HCT116 (cell line): ENCODE measurements at regions not wholly inside any gene's neighbourhood (a gene's known extent, or its start where the extent isn't known, plus 50 kb on each side); places are given as distances from the start of the nearest gene placed in this dataset.

Experiments used
- ATAC-seq: fragments of 200-7000 bp; cut with Tn5 transposase; 2 replicates; pipeline ENCODE4 v1.9.1; 2020; ENCODE audit warnings: mild to moderate bottlenecking, moderate library complexity
- BruUV-seq: library from RNA; stranded (reverse); fragments of 400-500 nt; replicated peaks from 2 replicates; lab custom pipeline; 2021; lab: Mats Ljungman, UMichigan
- CTCF ChIA-PET: fragments of 300-600 bp; sonication (Branson Sonifier 250); formaldehyde crosslinking; loops from one replicate; lab custom pipeline; 2021; ENCODE audit warnings: antibody characterized with exemption; lab: Charles Lee
- POLR2A ChIA-PET: fragments of 300-600, 350-600 bp; sonication (Branson Sonifier 250); formaldehyde crosslinking; loops from one replicate; lab custom pipeline; 2021; ENCODE audit warnings: antibody characterized with exemption; lab: Charles Lee
- RAD21 ChIA-PET, 2 experiments: fragments of 300-600 bp; sonication (Branson Sonifier 250); formaldehyde crosslinking; loops; one replicate each; lab custom pipeline; 2023; ENCODE audit warnings: low total read pairs in 2 of 2; ENCODE audit not compliant: uncharacterized antibody in 2 of 2, unreplicated experiment in 2 of 2, low non-redundant PET in 1 of 2; lab: Charles Lee
- DNase-seq: peaks from one replicate; pipeline ENCODE4 v3.0.0-alpha.2; 2010; ENCODE audit warnings: low read depth, low spot score
- H2AFZ ChIP-seq: fragments of 200-600 bp; shearing (Covaris generic), sonication (generic); 2 replicates; pipeline ENCODE4 v1.6.1; 2017; ENCODE audit warnings: low read depth, mixed run types, mixed read lengths, antibody characterized with exemption, low read length; ENCODE audit not compliant: poor library complexity, severe bottlenecking
- H3K27ac ChIP-seq: 2 replicates; pipeline ENCODE4 v1.5.1; 2012; ENCODE audit warnings: low read depth, low read length
- H3K27me3 ChIP-seq: fragments of 200-600 bp; sonication (generic); 2 replicates; pipeline ENCODE4 v1.6.1; 2016; ENCODE audit warnings: mixed run types, low read length, mixed read lengths; ENCODE audit not compliant: insufficient read depth
- H3K36me3 ChIP-seq, 2 experiments: fragments of 200-500 bp in 1 of 2; fragments of 200-600 bp in 1 of 2; sonication (Bioruptor generic) in 1 of 2; sonication (generic) in 1 of 2; 2 replicates each; pipeline versions ENCODE4 v1.5.1 to v1.6.1; 2014 to 2016; ENCODE audit warnings: low read length in 2 of 2, inconsistent platforms in 1 of 2, mixed read lengths in 1 of 2, mixed run types in 1 of 2; ENCODE audit not compliant: insufficient read depth in 2 of 2, control insufficient read depth in 1 of 2
- H3K4me1 ChIP-seq, 2 experiments: fragments of 200-600 bp in 1 of 2; sonication (generic) in 1 of 2; 2 replicates each; pipeline versions ENCODE4 v1.5.1 to v1.6.1; 2012 to 2017; ENCODE audit warnings: low read length in 2 of 2, inconsistent platforms in 1 of 2, mild to moderate bottlenecking in 1 of 2, mixed read lengths in 1 of 2, mixed run types in 1 of 2, moderate library complexity in 1 of 2; ENCODE audit not compliant: insufficient read depth in 2 of 2, control insufficient read depth in 1 of 2
- H3K4me2 ChIP-seq: fragments of 200-600 bp; sonication (generic); 2 replicates; pipeline ENCODE4 v1.6.1; 2017; ENCODE audit warnings: mixed run types, low read length, mixed read lengths
- H3K4me3 ChIP-seq, 2 experiments: fragments of 200-600 bp in 1 of 2; sonication (generic) in 1 of 2; replicated peaks in 1 of 2; 2 replicates each; pipeline ENCODE4 v1.5.1; 2011 to 2016; ENCODE audit warnings: low read length in 2 of 2, control low read depth in 1 of 2, low read depth in 1 of 2, mild to moderate bottlenecking in 1 of 2, mixed read lengths in 1 of 2, mixed run types in 1 of 2
- H3K79me2 ChIP-seq: fragments of 200-600 bp; sonication (generic); 2 replicates; pipeline ENCODE4 v1.6.1; 2017; ENCODE audit warnings: mild to moderate bottlenecking, mixed run types, low read length, moderate library complexity, mixed read lengths; ENCODE audit not compliant: insufficient read depth
- H3K9ac ChIP-seq: fragments of 200-600 bp; sonication (generic); 2 replicates; pipeline ENCODE4 v1.6.1; 2016; ENCODE audit warnings: low read length, mixed read lengths
- H3K9me2 ChIP-seq: fragments of 200-600 bp; sonication (generic), shearing (Covaris generic); 2 replicates; pipeline ENCODE4 v1.6.1; 2017; ENCODE audit warnings: mixed run types, mild to moderate bottlenecking, moderate library complexity; ENCODE audit not compliant: insufficient read depth
- H3K9me3 ChIP-seq, 2 experiments: fragments of 200-500 bp in 1 of 2; fragments of 200-600 bp in 1 of 2; sonication (Bioruptor generic) in 1 of 2; sonication (generic) in 1 of 2; 2 replicates each; pipeline ENCODE4 v1.6.1; 2014 to 2017; ENCODE audit warnings: low read length in 2 of 2, mixed read lengths in 2 of 2, inconsistent platforms in 1 of 2, low read depth in 1 of 2, mild to moderate bottlenecking in 1 of 2, mixed run types in 1 of 2, moderate library complexity in 1 of 2; ENCODE audit not compliant: control insufficient read depth in 1 of 2, insufficient read depth in 1 of 2
- H4K20me1 ChIP-seq: fragments of 200-600 bp; sonication (generic), shearing (Covaris generic); 2 replicates; pipeline ENCODE4 v1.6.1; 2017; ENCODE audit warnings: mixed run types, mild to moderate bottlenecking, moderate library complexity; ENCODE audit not compliant: insufficient read depth
- CBX3 ChIP-seq: IDR thresholded peaks from 2 replicates; pipeline ENCODE4 v1.6.1; 2012; ENCODE audit warnings: low read depth
- CEBPB ChIP-seq: IDR thresholded peaks from 2 replicates; pipeline ENCODE4 v1.6.1; 2012; ENCODE audit warnings: low read depth
- ELF1 ChIP-seq: IDR thresholded peaks from 2 replicates; pipeline ENCODE4 v1.6.1; 2012; ENCODE audit warnings: low read depth, borderline replicate concordance
- EZH2 ChIP-seq: fragments of 200-600 bp; sonication (generic); IDR thresholded peaks from 2 replicates; pipeline ENCODE4 v1.6.1; 2017; ENCODE audit warnings: antibody characterized with exemption, mixed run types
- FOSL1 ChIP-seq: IDR thresholded peaks from 2 replicates; pipeline ENCODE4 v1.6.1; 2012; ENCODE audit warnings: low read depth
- JUND ChIP-seq: IDR thresholded peaks from 2 replicates; pipeline ENCODE4 v1.6.1; 2012
- MAX ChIP-seq: IDR thresholded peaks from 2 replicates; pipeline ENCODE4 v1.6.1; 2012
- POLR2A ChIP-seq: IDR thresholded peaks from 2 replicates; pipeline ENCODE4 v1.7.0; 2011; ENCODE audit warnings: borderline replicate concordance; ENCODE audit not compliant: insufficient read depth, insufficient read length; ENCODE audit errors: extremely low read depth
- POLR2AphosphoS5 ChIP-seq: IDR thresholded peaks from 2 replicates; pipeline ENCODE4 v1.6.1; 2011; ENCODE audit warnings: mild to moderate bottlenecking, low read depth, low read length, moderate library complexity
- RAD21 ChIP-seq: IDR thresholded peaks from 2 replicates; pipeline ENCODE4 v1.6.1; 2012; ENCODE audit warnings: low read depth, mild to moderate bottlenecking
- REST ChIP-seq: IDR thresholded peaks from 2 replicates; pipeline ENCODE4 v1.6.1; 2012; ENCODE audit warnings: low read depth
- SIN3A ChIP-seq: IDR thresholded peaks from 2 replicates; pipeline ENCODE4 v1.6.1; 2012; ENCODE audit warnings: low read depth
- SP1 ChIP-seq: IDR thresholded peaks from 2 replicates; pipeline ENCODE4 v1.6.1; 2012; ENCODE audit warnings: low read depth
- SRF ChIP-seq: IDR thresholded peaks from 2 replicates; pipeline ENCODE4 v1.6.1; 2012; ENCODE audit warnings: low read depth
- TCF7L2 ChIP-seq: IDR thresholded peaks from 2 replicates; pipeline ENCODE4 v1.7.0; 2011; ENCODE audit warnings: borderline replicate concordance, inconsistent platforms; ENCODE audit not compliant: insufficient read depth, insufficient read length; ENCODE audit errors: extremely low read depth
- YY1 ChIP-seq: IDR thresholded peaks from 2 replicates; pipeline ENCODE4 v1.6.1; 2011; ENCODE audit warnings: low read length, low read depth, moderate library complexity, mild to moderate bottlenecking; ENCODE audit not compliant: insufficient replicate concordance; ENCODE audit errors: extremely low read depth
- ZBTB33 ChIP-seq: IDR thresholded peaks from 2 replicates; pipeline ENCODE4 v1.6.1; 2011; ENCODE audit warnings: mild to moderate bottlenecking, low read length, moderate library complexity; ENCODE audit not compliant: insufficient replicate concordance; ENCODE audit errors: extremely low read depth
- ZNF274 ChIP-seq: fragments of 200-500 bp; sonication (Bioruptor generic); IDR thresholded peaks from 2 replicates; pipeline ENCODE4 v1.6.1; 2014; ENCODE audit warnings: mild to moderate bottlenecking, low read depth, low read length, inconsistent platforms
- intact Hi-C: fragments of 100-400 bp; cut with micrococcal nuclease; formaldehyde crosslinking; loops from 2 replicates; pipeline ENCODE4 v1.10.0; 2022
- TF ChIP-seq, protein P1 (sequence below): IDR thresholded peaks from 2 replicates; pipeline ENCODE4 v1.6.1; 2012

GRCh38 chr13:67443923-67444322 lies 213.8 kb upstream of the PCDH9 start (continued):
- no peak for TF ChIP-seq ZBTB33

DNA sequence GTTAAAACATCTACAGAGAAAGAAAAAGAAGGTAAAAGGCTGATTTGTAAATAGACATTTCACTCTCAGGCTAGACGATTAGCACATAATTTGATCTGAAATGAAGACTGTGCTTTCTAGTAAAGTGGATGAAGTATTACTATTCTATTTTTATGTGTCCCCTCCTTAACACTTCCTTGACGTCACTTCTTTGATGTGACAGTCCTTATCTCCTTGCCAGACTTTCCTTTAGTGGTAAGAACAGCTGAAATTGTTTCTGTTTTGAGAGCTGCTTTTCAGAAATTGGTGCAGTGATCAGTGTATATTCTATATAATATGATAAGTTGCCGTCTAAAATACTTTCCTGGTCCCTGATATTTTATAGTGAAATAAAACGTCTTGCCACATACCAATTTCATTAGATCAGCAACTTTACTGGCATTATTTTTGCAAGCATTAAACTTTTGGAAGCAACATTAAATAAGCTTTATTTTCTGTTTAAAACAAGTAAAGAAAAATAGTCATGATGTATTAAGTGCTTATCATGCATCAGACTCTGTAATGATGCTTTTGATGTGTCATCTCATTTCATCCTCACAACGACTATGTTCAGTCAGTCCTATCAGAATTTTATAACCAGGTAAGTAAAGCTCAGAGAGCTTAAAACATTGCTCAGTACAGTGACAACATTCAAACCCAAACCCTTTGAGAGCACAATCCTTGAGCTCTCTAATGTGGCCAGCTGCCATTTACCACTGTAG lies 210.3 kb upstream of the PCDH9 start:
- ATAC-seq (no peak), DNase-seq (no peak)
- CTCF ChIA-PET: no interaction called here
- Histone ChIP-seq H3K36me3 (no peaks in the 10 kb centered on the region), H3K4me2 (no peak overlapping the region), H3K27ac (no peak overlapping the region), H3K27me3 (no peaks in the 10 kb centered on the region), H3K9me2 (no peaks in the 10 kb centered on the region), H4K20me1 (no peaks in the 10 kb centered on the region), H3K4me1 (no peaks in the 10 kb centered on the region), H3K9ac (no peak overlapping the region), H3K79me2 (no peaks in the 10 kb centered on the region), H3K4me3 (no peak overlapping the region), H2AFZ (no peak overlapping the region), H3K9me3 (no peaks in the 10 kb centered on the region)
- BruUV-seq: no TSS peak
- POLR2A ChIA-PET: no interaction called here
- intact Hi-C loops: no loop called here
- RAD21 ChIA-PET: no interaction called here
- no peak for TF ChIP-seq SP1
- TF ChIP-seq YY1: no peak
- no peak for TF ChIP-seq CEBPB
- TF ChIP-seq, protein P1, sequence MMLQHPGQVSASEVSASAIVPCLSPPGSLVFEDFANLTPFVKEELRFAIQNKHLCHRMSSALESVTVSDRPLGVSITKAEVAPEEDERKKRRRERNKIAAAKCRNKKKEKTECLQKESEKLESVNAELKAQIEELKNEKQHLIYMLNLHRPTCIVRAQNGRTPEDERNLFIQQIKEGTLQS: no peak
- TF ChIP-seq REST: no peak
- TF ChIP-seq JUND: no peak
- TF ChIP-seq FOSL1: no peak
- TF ChIP-seq EZH2: no peak
- TF ChIP-seq POLR2A: no peak
- no peak for TF ChIP-seq RAD21
- no peak for TF ChIP-seq SRF
- no peak for TF ChIP-seq POLR2AphosphoS5
- TF ChIP-seq ELF1: no peak
- TF ChIP-seq TCF7L2: no peak
- no peak for TF ChIP-seq SIN3A
- TF ChIP-seq ZNF274: no peak
- TF ChIP-seq MAX: no peak
- no peak for TF ChIP-seq CBX3
